NCI-H774 (cell line): ENCODE measurements at regions not wholly inside any gene's neighbourhood (a gene's known extent, or its start where the extent isn't known, plus 50 kb on each side); places are given as distances from the start of the nearest gene placed in this dataset.

ENCODE experiments used
- DNase-seq: peaks from one replicate; lab custom pipeline; 2025; lab: John Stamatoyannopoulos, UW

DNA sequence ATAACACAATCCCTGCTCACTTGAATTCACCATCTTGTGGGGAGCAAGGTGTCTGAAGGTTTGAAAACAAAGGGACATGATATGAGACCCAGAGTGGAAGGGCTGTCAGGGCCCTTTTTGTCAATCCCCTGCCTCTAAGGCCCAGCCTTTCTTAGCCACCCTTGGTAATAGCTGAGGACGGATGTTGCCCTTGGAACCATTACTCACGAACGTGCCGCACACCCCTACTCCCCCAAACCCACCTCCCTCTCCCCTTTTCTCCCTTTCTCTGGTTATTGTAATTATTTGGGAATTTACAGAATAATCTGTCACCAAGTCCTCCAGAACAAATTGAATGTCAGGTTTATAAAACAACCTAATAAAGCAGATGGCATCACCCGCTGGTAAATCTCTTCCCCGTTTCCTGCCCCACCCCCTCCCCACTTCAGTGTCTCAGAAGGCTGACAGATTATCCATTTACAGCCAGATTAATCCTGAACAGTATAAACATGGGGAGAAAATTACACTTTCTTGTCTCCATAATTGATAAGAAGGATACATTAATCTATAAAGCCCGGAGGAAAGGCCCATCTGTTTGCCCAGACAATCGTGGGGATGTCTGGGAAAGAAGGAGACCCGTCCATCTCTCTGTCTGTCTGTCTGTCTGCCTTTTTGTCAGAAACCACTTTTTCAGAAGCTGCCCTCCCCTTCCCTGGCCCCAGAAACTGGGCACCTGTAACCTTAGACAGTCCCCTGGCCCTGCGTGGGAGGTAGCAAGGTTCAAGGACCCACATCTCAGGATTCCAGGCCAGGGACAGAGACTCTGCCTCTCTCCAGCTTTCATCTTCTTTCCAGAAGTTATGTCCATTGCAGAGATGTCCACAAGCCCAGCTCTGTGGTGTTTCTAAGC is 60.6 kb upstream of the CD34 start:
- DNase-seq, result no peak

DNA sequence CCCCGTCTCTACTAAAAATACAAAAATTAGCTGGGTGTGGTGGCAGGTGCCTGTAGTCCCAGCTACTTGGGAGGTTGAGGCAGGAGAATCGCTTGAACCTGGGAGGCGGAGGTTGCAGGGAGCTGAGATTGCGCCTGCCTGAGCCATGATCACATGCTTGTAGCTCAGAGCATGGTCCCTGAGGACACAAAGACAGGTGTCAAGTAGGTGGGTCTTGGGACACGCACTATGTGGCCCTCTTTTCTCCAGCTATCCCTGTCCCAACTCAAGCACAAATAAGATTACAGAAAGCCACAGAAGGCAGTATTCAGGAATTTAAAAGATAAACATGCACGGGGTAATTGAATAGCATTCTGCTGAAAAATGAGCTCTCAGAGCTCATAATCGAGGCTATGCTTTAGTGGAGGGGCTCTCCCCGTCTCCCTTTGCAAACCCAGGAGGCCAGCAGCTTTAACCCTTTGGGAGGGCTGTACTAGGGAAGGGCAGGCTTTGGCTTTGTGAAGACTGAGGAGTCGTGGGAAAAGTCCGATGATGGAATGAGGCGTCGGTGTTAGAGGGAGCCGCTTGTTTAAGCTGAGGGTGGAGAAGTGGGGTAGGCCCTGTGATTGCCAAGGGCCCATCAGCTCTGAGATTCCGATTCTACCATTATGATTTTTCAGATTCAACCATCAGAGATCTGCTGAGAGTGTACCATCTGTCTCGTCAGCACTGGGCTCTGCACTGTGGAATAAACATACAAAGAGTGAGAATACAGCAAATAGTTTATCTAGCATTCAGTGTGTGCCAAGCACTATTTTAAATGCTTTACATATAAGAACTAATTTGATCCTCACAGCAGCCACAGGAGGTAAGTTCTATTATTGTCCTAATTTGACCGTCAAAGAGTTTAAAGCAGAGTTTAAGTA is 59.7 kb upstream of the CD34 start:
- no peak for DNase-seq

DNA sequence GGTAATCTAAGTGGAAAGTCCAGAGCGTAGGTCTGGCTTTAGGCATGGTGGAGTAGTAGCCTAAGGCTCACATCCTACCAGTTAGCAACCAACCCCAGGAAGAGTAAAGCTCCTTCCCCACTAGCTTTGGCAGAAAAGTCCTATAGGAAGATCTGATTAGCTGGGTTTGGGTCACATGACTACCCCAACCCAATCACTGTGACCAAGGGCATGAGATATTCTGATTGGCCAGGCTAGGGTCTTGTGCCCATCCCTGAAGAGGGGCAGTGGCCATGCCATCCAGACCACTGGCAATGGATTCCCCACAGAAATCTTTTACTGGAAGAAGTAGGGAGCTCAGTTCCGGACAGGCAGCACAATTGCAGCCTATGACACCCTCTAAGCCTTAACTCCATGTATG is 58.6 kb upstream of the CD34 start:
- DNase-seq, result no peak

DNA sequence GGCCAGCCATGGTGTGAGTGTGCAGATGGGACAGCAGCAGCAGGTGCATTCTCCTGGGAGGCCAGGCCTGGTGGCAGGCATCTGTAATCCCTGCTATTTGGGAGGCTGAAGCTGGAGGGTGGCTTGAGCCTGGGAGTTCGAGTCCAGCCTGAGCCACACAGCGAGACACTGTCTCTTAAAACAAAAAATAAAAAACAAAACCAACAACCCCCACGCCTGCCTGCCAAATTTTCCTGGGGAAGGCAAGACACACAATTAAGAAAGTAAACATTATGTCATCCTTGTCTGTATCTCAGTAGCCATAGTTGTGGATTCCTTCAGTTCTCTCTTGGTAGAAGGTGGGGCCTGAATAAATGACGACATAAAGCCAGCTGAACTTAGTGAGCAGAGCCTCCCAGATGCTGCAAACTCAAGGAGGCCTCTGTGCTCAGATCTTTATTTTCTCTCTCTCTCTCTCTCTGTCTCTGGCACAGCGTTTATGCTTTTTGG is 57.6 kb upstream of the CD34 start:
- DNase-seq, result no peak

DNA sequence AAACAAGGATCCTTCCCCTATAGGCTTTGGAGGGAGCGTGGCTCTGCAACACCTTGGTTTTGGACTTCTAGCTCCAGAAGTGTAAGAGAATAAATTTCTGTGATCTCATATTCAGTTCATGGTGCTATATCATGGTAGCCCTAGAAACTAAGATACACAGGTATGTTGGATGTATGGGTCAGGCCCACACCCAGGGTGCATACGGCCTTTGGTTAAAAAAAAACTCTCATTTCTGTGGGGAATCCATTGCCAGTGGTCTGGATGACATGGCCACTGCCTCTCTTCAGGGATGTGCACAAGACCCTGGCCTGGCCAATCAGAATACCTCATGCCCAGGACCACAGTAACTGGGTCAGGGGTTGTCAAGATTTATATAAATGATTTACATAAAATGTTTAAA is 56.8 kb upstream of the CD34 start:
- no peak for DNase-seq

DNA sequence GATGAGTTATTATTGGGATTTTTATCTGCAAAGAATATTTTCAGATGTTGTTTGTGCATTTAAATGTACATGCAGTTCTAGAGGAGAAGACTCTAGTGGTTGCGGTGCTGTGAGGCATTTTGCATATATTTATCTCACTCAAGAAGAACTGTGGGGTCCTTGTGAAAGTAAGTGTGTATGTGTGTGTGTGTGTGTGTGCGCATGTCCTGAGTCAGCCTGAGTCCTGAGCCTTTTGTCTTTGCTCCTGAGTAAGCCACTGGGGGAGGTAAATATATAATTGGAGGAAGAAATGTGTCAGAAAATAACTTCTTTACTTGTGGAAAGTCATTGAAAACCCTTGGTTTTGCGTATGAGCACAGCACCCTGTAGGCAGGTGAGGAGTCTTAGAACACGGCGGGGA is 55.6 kb upstream of the CD34 start:
- DNase-seq, result no peak

DNA sequence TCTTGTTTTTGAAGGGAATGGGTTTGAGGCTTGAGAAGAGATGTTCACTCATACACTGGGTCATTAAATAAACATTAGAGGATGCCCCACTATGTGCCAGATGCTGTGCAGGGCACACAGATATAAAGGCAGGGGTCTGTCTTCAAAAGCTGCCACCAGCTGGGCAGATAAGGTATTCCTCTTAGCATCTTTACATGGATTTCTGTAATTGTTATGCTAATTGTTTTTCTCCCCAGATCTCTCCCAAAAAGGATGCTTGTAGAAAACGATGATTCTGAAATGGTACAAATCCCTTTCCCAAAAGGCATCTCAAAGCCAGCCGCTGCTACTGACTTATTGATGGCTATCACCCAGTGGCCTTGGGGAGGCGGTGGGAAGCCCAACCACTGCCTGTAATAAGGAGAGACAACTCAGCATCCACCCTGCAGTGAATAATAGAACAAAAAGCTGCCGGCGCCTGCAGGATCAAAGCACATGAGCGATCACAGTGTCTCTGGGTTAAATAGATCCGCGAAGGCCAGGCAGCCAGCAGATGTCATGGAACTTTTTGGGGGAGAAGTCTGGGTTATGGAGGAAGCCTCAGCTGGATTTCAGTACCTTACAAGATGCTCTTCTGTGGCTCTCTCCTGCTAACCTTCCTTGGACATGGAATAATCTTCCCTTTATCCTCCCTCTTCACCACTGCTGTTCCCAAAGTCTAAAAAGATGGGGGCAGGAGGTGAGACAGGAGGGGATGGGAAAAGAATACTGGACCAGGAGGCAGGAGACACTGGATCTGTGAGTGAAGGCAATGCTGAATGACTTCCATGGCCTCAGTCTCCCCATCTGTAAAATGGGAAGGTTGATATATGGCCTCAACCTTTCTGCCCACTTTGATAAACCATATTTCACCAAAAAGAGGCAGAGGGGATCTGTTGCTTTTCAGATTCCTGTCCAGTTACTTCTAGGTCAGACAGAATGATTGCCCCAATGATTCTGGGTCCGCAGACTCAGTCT is 54.8 kb upstream of the CD34 start:
- no peak for DNase-seq

DNA sequence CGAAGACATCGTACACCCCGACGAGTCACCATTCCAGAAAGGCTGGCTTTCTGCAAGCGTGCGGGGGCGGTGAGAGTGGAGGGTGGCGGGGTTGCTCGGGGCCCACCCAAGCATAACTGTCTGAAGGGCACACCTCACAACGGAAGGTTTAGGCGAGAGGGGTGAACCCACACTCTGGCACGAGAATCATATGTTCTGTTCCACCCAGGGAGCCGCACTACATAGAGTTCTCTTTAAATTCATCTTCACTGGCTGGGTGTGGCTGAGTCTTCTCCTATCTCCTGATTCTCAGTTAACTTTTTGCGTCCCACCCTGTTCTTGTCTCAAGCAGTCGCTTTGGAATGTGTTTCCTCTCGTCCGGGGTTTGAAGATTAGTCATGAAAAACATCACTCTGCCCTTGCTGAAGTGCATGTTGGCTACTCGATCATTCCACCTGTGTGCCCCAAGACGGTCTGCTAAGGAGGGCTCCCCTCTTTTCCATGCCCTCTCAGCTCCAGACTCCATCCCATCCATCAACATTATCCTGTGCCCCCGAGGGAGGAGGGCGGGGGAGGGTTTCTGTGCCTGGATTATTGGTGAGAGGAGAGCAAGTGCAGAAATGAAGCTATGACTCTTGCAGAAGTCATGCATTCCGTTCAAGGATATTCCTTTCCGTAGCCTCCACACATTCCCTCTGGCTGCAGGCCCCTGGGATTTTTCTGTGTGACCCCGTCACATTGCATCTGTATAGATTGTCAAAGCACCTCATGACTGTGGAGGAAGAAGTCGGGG is 53.5 kb upstream of the CD34 start:
- no peak for DNase-seq

DNA sequence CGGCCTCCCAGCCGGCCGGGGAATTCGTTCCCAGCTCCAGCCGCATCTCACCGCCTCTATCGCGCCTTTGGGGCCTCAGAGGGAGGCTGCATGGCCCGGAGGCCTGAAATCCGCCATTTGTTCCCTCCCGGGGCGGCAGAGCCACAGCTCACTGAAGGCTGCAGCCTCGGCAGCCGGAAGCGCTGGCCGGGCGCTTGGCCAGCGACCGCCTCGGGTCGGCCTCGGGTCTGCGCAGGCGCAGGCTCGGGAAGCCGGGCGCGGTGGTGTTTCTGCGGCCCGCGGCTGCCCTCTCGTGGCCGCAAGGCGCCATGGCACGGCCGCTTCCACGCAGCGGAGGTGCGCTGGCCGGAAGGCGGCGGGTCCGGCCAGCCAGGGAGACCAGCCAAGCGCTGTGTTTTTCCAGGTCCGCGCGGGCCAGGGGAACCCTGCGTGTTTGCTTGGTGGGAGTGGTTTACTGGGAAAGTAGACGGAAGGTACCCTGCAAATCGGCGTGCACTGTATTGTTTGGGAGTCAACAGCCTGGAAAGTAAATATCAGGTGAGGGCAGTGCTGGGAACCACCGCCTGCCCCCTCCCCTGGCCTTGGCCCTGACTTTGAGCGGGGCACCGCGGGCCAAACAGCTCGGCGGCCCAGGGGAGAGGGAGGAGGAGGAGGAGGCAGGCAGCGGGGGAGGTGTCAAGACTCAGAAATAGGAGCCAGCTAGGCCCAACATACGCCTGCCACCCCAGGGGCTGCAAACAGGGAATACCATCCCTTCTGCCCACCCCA is 52.7 kb upstream of the CD34 start:
- peak; percentile 89 for DNase-seq

DNA sequence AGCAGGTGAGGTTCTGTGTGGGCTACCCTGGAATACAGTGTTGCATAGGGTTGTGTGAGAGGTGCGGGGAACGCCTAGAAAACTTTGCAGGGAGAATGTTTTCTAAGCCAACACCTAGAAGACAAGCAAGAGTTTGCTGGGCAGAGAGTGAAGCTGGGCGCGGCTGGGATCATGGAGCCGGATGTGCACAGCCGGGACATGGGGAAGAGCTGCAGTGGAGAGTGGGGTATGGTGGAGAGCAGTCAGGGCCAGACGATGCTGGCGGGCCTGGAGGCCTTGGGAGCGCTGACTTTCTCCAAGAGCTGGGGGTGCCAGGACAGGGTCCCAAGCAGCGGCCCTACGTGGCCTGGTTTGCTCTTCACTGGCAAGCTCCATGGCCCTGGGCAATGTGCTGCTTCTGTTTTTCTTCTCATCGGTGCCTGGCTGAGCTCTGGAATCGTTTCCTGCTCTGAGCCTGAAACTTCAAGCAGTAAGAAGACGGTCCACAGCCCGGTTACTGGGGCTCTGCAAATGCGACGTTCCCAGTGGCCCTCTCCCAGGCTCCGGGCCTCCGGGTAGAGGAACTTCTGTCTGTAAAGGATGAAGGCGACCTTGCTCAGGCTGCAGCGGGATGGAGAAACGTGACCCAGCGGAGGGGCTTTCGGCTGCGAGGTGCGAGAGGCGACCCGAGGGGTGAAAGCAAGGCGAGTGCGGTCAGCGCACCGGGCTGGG is 51.9 kb upstream of the CD34 start:
- no peak for DNase-seq
